ENCODE measurements at regions not wholly inside any gene's neighbourhood (a gene's known extent, or its start where the extent isn't known, plus 50 kb on each side); places are given as distances from the start of the nearest gene placed in this dataset.
A peak's percentile ranks its signal among the peaks of the same experiment; 100 is the strongest.

- H3K9me3 ChIP-seq (replicated peaks; ENCODE audit: control insufficient read depth, insufficient read depth, low read depth, low read length): no peaks in the 10 kb centered on the region
- BruUV-seq (replicated peaks): no TSS peak
- TF ChIP-seq PKNOX1 (IDR thresholded peaks at IDR 0.05): peak; percentile 51; the same call in 1 of the 2 replicates
- no peak for TF ChIP-seq POLR2G (IDR thresholded peaks at IDR 0.05; ENCODE audit: low read depth, low read length)
- no peak for DNase-seq (ENCODE audit: extremely low read depth in 1 of 4, low spot score in 3 of 4)
- FAIRE-seq: no peak
- no peak overlapping the region for H3K27ac ChIP-seq (ENCODE audit: extremely low read depth, low read depth, low read length)
- in situ Hi-C loops (cut with MboI) (no loop called here), intact Hi-C loops (cut with micrococcal nuclease) (no loop called here)
- no peaks in the 10 kb centered on the region for H3K9me1 ChIP-seq (ENCODE audit: control insufficient read depth, insufficient read depth, low read length)
- no peaks in the 10 kb centered on the region for H3K36me3 ChIP-seq (ENCODE audit: control insufficient read depth, insufficient read depth, low read length)
- peak overlapping the region in 1 of 2 experiments; percentile 36; a peak in 1 of 4 replicates for H3K9ac ChIP-seq (ENCODE audit: insufficient read depth in 1 of 2, low read depth in 2 of 2, low read length in 2 of 2)
- H3K4me3 ChIP-seq: no peak overlapping the region
- no peak overlapping the region for H2AFZ ChIP-seq (ENCODE audit: low read depth, low read length)
- H4K20me1 ChIP-seq (replicated peaks; ENCODE audit: control insufficient read depth, insufficient read depth, low read length): no peaks in the 10 kb centered on the region
- POLR2A ChIA-PET: no interaction called here
- no peaks in the 10 kb centered on the region for H3K27me3 ChIP-seq (ENCODE audit: control insufficient read depth in 2 of 2, insufficient read depth in 2 of 2, low read length in 2 of 2)
- peaks cover 17 to 22% of the 10 kb centered on the region in 2 experiments for H3K4me1 ChIP-seq (replicated peaks in 1 of 2; ENCODE audit: control insufficient read depth in 2 of 2, insufficient read depth in 2 of 2, low read length in 2 of 2)
- no peak for ATAC-seq
- whole genome bisulfite sequencing (ENCODE audit: insufficient coverage, low coverage, missing lambda C conversion rate): 86% methylated on average over 7 of the region's 7 CpGs
- no peaks in the 10 kb centered on the region; the same call in 2 of the 3 replicates for H3K79me2 ChIP-seq (ENCODE audit: control insufficient read depth, insufficient read depth, low read length)
- CTCF ChIA-PET (ENCODE audit: low intra/inter-chr PET ratio): no interaction called here
- H3K4me2 ChIP-seq (ENCODE audit: insufficient read depth, low read length): no peak overlapping the region
Measured at GRCh38 chr14:100396266-100396795, 73.2 kb downstream of the SLC25A47 start.

GRCh38 chr14:100397005-100397404, 73.9 kb downstream of the SLC25A47 start:
- Histone ChIP-seq H3K36me3 (ENCODE audit: control insufficient read depth, insufficient read depth, low read length) (no peaks in the 10 kb centered on the region), H3K9me3 (replicated peaks; ENCODE audit: control insufficient read depth, insufficient read depth, low read depth, low read length) (no peaks in the 10 kb centered on the region), H3K27ac (ENCODE audit: extremely low read depth, low read depth, low read length) (no peak overlapping the region), H3K4me1 (replicated peaks in 1 of 2; ENCODE audit: control insufficient read depth in 2 of 2, insufficient read depth in 2 of 2, low read length in 2 of 2) (peaks cover 17 to 21% of the 10 kb centered on the region in 2 experiments), H4K20me1 (replicated peaks; ENCODE audit: control insufficient read depth, insufficient read depth, low read length) (no peaks in the 10 kb centered on the region), H3K79me2 (ENCODE audit: control insufficient read depth, insufficient read depth, low read length) (no peaks in the 10 kb centered on the region; the same call in 2 of the 3 replicates), H3K9me1 (ENCODE audit: control insufficient read depth, insufficient read depth, low read length) (no peaks in the 10 kb centered on the region), H3K9ac (ENCODE audit: insufficient read depth in 1 of 2, low read depth in 2 of 2, low read length in 2 of 2) (no peak overlapping the region), H2AFZ (ENCODE audit: low read depth, low read length) (no peak overlapping the region), H3K27me3 (ENCODE audit: control insufficient read depth in 2 of 2, insufficient read depth in 2 of 2, low read length in 2 of 2) (no peaks in the 10 kb centered on the region), H3K4me3 (no peak overlapping the region), H3K4me2 (ENCODE audit: insufficient read depth, low read length) (no peak overlapping the region)
- DNase-seq (ENCODE audit: extremely low read depth in 1 of 4, low spot score in 3 of 4) (no peak), FAIRE-seq (no peak), ATAC-seq (no peak)
- TF ChIP-seq GATA2 (CRISPR knock-in tag; IDR thresholded peaks at IDR 0.05): no peak
- TF ChIP-seq RFX1 (IDR thresholded peaks at IDR 0.05): peak; percentile 28; the same call in 1 of the 2 replicates
- POLR2A ChIA-PET: no interaction called here
- CTCF ChIA-PET (ENCODE audit: low intra/inter-chr PET ratio): no interaction called here
- no TSS peak for BruUV-seq (replicated peaks)
- intact Hi-C loops (cut with micrococcal nuclease): no loop called here
- 65% methylated on average over 8 of the region's 8 CpGs for WGBS (ENCODE audit: insufficient coverage, low coverage, missing lambda C conversion rate)
- in situ Hi-C loops (cut with MboI): no loop called here
